NB4 (cell line): ENCODE measurements at regions not wholly inside any gene's neighbourhood (a gene's known extent, or its start where the extent isn't known, plus 50 kb on each side); places are given as distances from the start of the nearest gene placed in this dataset.

Source experiments
- CTCF ChIP-seq: IDR thresholded peaks from one replicate; pipeline ENCODE4 v1.5.1; 2012; ENCODE audit warnings: low read depth, low read length
- MYC ChIP-seq: IDR thresholded peaks from 2 replicates; pipeline ENCODE4 v1.6.1; 2011; ENCODE audit warnings: low read depth, low read length
- POLR2A ChIP-seq: IDR thresholded peaks from 2 replicates; pipeline ENCODE4 v1.6.1; 2011; ENCODE audit warnings: mild to moderate bottlenecking; ENCODE audit not compliant: insufficient read length; ENCODE audit errors: extremely low read depth
- TF ChIP-seq, protein P1 (sequence below): IDR thresholded peaks from 2 replicates; pipeline ENCODE4 v1.6.1; 2011; ENCODE audit warnings: low read depth, low read length

DNA sequence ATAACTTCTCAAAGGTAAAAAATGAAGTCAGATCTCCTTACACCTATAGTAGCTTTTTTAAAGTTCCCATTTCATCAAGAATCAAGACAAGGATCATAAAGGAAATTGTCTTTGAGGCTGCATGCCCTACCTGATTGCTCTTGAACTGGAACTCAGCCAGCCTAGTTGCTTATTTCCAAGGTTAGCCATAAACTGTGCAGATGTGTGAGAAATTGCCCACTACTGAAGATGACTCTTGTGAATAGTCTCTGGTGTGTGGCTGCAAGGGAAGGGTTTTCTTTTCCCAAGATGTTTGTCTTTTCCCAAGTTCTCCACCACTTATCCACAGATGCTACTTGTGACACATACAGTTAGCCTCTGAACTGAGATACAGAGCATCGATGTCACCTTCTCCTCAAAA, 81.7 kb upstream of the DUSP10 start:
- TF ChIP-seq CTCF (no peak), POLR2A (no peak), MYC (no peak)
- TF ChIP-seq, protein P1, sequence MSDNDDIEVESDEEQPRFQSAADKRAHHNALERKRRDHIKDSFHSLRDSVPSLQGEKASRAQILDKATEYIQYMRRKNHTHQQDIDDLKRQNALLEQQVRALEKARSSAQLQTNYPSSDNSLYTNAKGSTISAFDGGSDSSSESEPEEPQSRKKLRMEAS = no peak
